B cell (primary cell): ENCODE measurements at regions not wholly inside any gene's neighbourhood (a gene's known extent, or its start where the extent isn't known, plus 50 kb on each side); places are given as distances from the start of the nearest gene placed in this dataset.

Experiments used
- ATAC-seq: fragments of 200-7000 bp; cut with Tn5 transposase; one replicate; pipeline ENCODE4 v1.10.0; 2021; ENCODE audit warnings: low read depth, mild to moderate bottlenecking, moderate number of reproducible peaks, moderate library complexity
- CTCF ChIA-PET: fragments of 350-600 bp; sonication (Branson Sonifier 250); formaldehyde crosslinking; loops from one replicate; lab custom pipeline; 2021; ENCODE audit warnings: antibody characterized with exemption, inconsistent platforms; lab: Charles Lee
- POLR2A ChIA-PET: fragments of 350-600 bp; sonication (Branson Sonifier 250); formaldehyde crosslinking; loops from one replicate; lab custom pipeline; 2021; ENCODE audit warnings: antibody characterized with exemption; lab: Charles Lee
- DNase-seq: peaks from one replicate; pipeline ENCODE4 v3.0.0; 2013
- H2AFZ ChIP-seq: 2 replicates; pipeline ENCODE4 v1.6.1; 2012; ENCODE audit warnings: mild to moderate bottlenecking, low read depth, low read length; ENCODE audit not compliant: insufficient read depth, poor library complexity, severe bottlenecking
- H3K27ac ChIP-seq, 2 donors: 1 replicate in 1 of 2; 2 replicates in 1 of 2; pipeline ENCODE4 v1.5.1; 2012 to 2013; ENCODE audit warnings: low read length in 2 of 2, mild to moderate bottlenecking in 2 of 2, moderate library complexity in 1 of 2
- H3K27me3 ChIP-seq, 4 experiments: fragments of 200-600 bp in 1 of 4; sonication (generic) in 1 of 4; replicated peaks in 1 of 4; 1 replicate in 2 of 4; 2 replicates in 2 of 4; pipeline versions ENCODE4 v1.6.1 to v1.7.0; 2013 to 2016; ENCODE audit warnings: low read length in 3 of 4, mild to moderate bottlenecking in 2 of 4, mixed read lengths in 1 of 4, moderate library complexity in 1 of 4; ENCODE audit not compliant: insufficient read depth in 4 of 4, control insufficient read depth in 3 of 4; ENCODE audit errors: control extremely low read depth in 1 of 4
- H3K36me3 ChIP-seq, 2 experiments: replicated peaks in 1 of 2; 1 replicate in 1 of 2; 2 replicates in 1 of 2; pipeline versions ENCODE4 v1.6.1 to v1.7.1; 2013; ENCODE audit warnings: low read length in 1 of 2; ENCODE audit not compliant: insufficient read depth in 2 of 2, control insufficient read depth in 1 of 2; ENCODE audit errors: control extremely low read depth in 1 of 2, extremely low read depth in 1 of 2
- H3K4me1 ChIP-seq, 2 donors: fragments of 200-600 bp in 1 of 2; sonication (generic) in 1 of 2; 1 replicate in 1 of 2; 2 replicates in 1 of 2; pipeline versions ENCODE4 v1.5.1 to v1.6.1; 2013 to 2017; ENCODE audit warnings: low read length in 2 of 2; ENCODE audit not compliant: control insufficient read depth in 2 of 2, insufficient read depth in 2 of 2
- H3K4me2 ChIP-seq: replicated peaks from 2 replicates; pipeline ENCODE3; 2012; ENCODE audit warnings: mild to moderate bottlenecking, low read depth, low read length; ENCODE audit not compliant: poor library complexity, severe bottlenecking
- H3K4me3 ChIP-seq, 5 experiments: fragments of 200-600 bp in 1 of 5; sonication (generic) in 1 of 5; 1 replicate in 3 of 5; 2 replicates in 2 of 5; pipeline versions ENCODE4 v1.5.1 to v1.7.0; 2011 to 2016; ENCODE audit warnings: low read length in 4 of 5, mild to moderate bottlenecking in 4 of 5, low read depth in 2 of 5, control low read depth in 1 of 5, moderate library complexity in 1 of 5; ENCODE audit not compliant: insufficient read depth in 1 of 5; ENCODE audit errors: control extremely low read depth in 1 of 5, extremely low read depth in 1 of 5
- H3K79me2 ChIP-seq: fragments of 200-600 bp; sonication (generic); one replicate; pipeline ENCODE4 v1.6.0; 2016; ENCODE audit warnings: low read length; ENCODE audit not compliant: control insufficient read depth, insufficient read depth
- H3K9ac ChIP-seq: fragments of 200-600 bp; sonication (generic); 2 replicates; pipeline ENCODE4 v1.6.1; 2017; ENCODE audit warnings: mild to moderate bottlenecking, low read length, moderate library complexity
- H3K9me3 ChIP-seq, 3 donors: one replicate each; pipeline versions ENCODE4 v1.6.1 to v1.7.1; 2013; ENCODE audit warnings: low read length in 2 of 3; ENCODE audit not compliant: control insufficient read depth in 2 of 3, insufficient read depth in 1 of 3; ENCODE audit errors: control extremely low read depth in 1 of 3
- H4K20me1 ChIP-seq: 2 replicates; pipeline ENCODE4 v1.6.0; 2012; ENCODE audit warnings: mild to moderate bottlenecking, low read length; ENCODE audit not compliant: insufficient read depth, control insufficient read depth, poor library complexity, severe bottlenecking
- H3K27ac Mint-ChIP-seq: one replicate; pipeline ENCODE4 v1.8.0; 2021; ENCODE audit warnings: mixed read lengths
- H3K27me3 Mint-ChIP-seq: one replicate; pipeline ENCODE4 v1.8.0; 2021; ENCODE audit warnings: mixed read lengths
- H3K4me1 Mint-ChIP-seq: one replicate; pipeline ENCODE4 v1.8.0; 2021; ENCODE audit warnings: mixed read lengths
- H3K4me3 Mint-ChIP-seq: one replicate; pipeline ENCODE4 v1.8.0; 2021; ENCODE audit warnings: mixed read lengths
- H3K9me3 Mint-ChIP-seq: one replicate; pipeline ENCODE4 v1.8.0; 2022; ENCODE audit warnings: mixed read lengths; ENCODE audit not compliant: insufficient read depth
- EZH2 ChIP-seq: IDR thresholded peaks from 2 replicates; pipeline ENCODE4 v1.6.1; 2012; ENCODE audit warnings: borderline replicate concordance, low read depth, mild to moderate bottlenecking, moderate library complexity, low read length; ENCODE audit not compliant: insufficient read depth, poor library complexity, severe bottlenecking
- WGBS: methylation state at CpG from one replicate; pipeline ENCODE4 v1.1.5; 2013; ENCODE audit warnings: missing lambda C conversion rate; ENCODE audit not compliant: insufficient coverage; 5-methylcytosine and 5-hydroxymethylcytosine counted together
- intact Hi-C: fragments of 100-400 bp; cut with micrococcal nuclease; formaldehyde crosslinking; loops from one replicate; pipeline ENCODE4 v1.10.0; 2022
- TF ChIP-seq, protein P1 (sequence below): fragments of 200-600 bp; IDR thresholded peaks from one replicate; pipeline ENCODE4 v1.8.0; 2022; ENCODE audit warnings: antibody characterized with exemption, mild to moderate bottlenecking

DNA sequence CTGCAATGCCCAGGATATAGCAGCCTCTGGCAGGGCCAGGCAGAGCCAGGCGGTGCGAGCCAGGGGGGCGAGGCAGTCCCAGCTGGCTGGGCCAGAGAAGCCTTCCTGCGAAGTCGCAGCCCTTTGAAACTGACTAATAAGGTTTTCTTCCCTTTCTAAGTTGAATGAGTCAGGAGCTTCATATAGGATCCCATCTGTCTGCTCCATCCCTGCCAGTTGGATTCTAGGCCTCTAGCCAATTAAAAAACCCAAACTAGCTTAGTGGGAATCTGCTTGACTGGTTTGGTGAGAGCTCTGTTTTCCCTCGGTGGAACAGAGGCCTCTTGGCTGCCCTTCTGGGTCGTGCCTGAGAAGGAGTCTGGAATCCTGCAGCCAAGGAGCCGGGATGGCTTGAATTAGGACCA lies 70.1 kb upstream of the RAPGEF1 start:
- intact Hi-C loops, result no loop called here
- DNase-seq (no peak), ATAC-seq (no peak)
- no peaks in the 10 kb centered on the region for H3K36me3 ChIP-seq
- TF ChIP-seq, protein P1, sequence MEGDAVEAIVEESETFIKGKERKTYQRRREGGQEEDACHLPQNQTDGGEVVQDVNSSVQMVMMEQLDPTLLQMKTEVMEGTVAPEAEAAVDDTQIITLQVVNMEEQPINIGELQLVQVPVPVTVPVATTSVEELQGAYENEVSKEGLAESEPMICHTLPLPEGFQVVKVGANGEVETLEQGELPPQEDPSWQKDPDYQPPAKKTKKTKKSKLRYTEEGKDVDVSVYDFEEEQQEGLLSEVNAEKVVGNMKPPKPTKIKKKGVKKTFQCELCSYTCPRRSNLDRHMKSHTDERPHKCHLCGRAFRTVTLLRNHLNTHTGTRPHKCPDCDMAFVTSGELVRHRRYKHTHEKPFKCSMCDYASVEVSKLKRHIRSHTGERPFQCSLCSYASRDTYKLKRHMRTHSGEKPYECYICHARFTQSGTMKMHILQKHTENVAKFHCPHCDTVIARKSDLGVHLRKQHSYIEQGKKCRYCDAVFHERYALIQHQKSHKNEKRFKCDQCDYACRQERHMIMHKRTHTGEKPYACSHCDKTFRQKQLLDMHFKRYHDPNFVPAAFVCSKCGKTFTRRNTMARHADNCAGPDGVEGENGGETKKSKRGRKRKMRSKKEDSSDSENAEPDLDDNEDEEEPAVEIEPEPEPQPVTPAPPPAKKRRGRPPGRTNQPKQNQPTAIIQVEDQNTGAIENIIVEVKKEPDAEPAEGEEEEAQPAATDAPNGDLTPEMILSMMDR, result no peak
- TF ChIP-seq EZH2, result no peak
- no peak overlapping the region for H3K9ac ChIP-seq
- H3K27ac ChIP-seq, result no peak overlapping the region
- no peaks in the 10 kb centered on the region for H3K79me2 ChIP-seq
- H3K4me1 Mint-ChIP-seq, result no peaks in the 10 kb centered on the region
- H4K20me1 ChIP-seq, result no peaks in the 10 kb centered on the region
- H3K9me3 ChIP-seq, result peaks cover 0 to 3% (median 0%) of the 10 kb centered on the region in 3 donors
- no peak overlapping the region for H3K27ac Mint-ChIP-seq
- peaks cover 39% of the 10 kb centered on the region for H3K27me3 Mint-ChIP-seq
- 75% methylated on average over 7 of the region's 8 CpGs for WGBS
- ChIA-PET POLR2A (no interaction called here), CTCF (no interaction called here)
- no peak overlapping the region for H3K4me2 ChIP-seq
- no peaks in the 10 kb centered on the region for H3K9me3 Mint-ChIP-seq
- H3K4me1 ChIP-seq, result no peaks in the 10 kb centered on the region
- no peak overlapping the region for H3K4me3 ChIP-seq
- peaks cover 0 to 17% (median 0%) of the 10 kb centered on the region in 4 experiments for H3K27me3 ChIP-seq
- no peak overlapping the region for H3K4me3 Mint-ChIP-seq
- H2AFZ ChIP-seq, result no peak overlapping the region

DNA sequence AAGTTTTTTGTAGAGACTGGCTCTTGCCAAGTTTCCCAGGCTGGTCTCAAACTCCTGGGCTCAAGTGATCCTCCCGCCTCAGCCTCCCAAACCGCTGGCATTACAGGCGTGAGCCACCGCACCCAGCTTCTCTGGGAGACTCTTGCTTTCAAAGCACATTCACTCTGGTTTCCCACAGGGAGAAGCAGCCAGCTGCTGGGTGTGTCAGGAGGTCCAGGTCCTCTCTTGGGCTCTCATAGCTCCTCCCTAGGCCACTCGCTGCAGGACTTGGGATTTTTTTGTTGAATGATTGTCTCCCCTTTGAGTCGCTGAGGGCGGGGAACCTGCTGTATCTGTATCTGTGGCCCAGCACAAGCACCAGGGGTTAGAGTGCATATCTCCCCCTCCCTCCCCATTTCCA lies 68.4 kb upstream of the RAPGEF1 start:
- DNase-seq, result no peak
- H3K9me3 Mint-ChIP-seq, result no peaks in the 10 kb centered on the region
- intact Hi-C loops, result no loop called here
- peaks cover 46% of the 10 kb centered on the region for H3K27me3 Mint-ChIP-seq
- H2AFZ ChIP-seq, result no peak overlapping the region
- no peak overlapping the region for H3K4me3 Mint-ChIP-seq
- ChIA-PET POLR2A (no interaction called here), CTCF (no interaction called here)
- H3K4me3 ChIP-seq, result no peak overlapping the region
- TF ChIP-seq EZH2, result no peak
- TF ChIP-seq, protein P1, result no peak
- peaks cover 0 to 10% (median 0%) of the 10 kb centered on the region in 3 donors for H3K9me3 ChIP-seq
- no peaks in the 10 kb centered on the region for H3K4me1 Mint-ChIP-seq
- H3K79me2 ChIP-seq, result no peaks in the 10 kb centered on the region
- no peaks in the 10 kb centered on the region for H3K4me1 ChIP-seq
- no peak for ATAC-seq
- peaks cover 0 to 21% (median 0%) of the 10 kb centered on the region in 4 experiments for H3K27me3 ChIP-seq
- H3K27ac Mint-ChIP-seq, result no peak overlapping the region
- no peak overlapping the region for H3K4me2 ChIP-seq
- no peak overlapping the region for H3K27ac ChIP-seq
- no peaks in the 10 kb centered on the region for H4K20me1 ChIP-seq
- no peak overlapping the region for H3K9ac ChIP-seq
- 97% methylated on average over 6 of the region's 7 CpGs for WGBS
- no peaks in the 10 kb centered on the region for H3K36me3 ChIP-seq
